HG03139 (cell line): ENCODE measurements at regions not wholly inside any gene's neighbourhood (a gene's known extent, or its start where the extent isn't known, plus 50 kb on each side); places are given as distances from the start of the nearest gene placed in this dataset.

ENCODE experiments used
- ATAC-seq: cut with Tn5 transposase; IDR thresholded peaks from one replicate; pipeline ENCODE4 v1.9.1; 2021; ENCODE audit not compliant: unreplicated experiment

DNA sequence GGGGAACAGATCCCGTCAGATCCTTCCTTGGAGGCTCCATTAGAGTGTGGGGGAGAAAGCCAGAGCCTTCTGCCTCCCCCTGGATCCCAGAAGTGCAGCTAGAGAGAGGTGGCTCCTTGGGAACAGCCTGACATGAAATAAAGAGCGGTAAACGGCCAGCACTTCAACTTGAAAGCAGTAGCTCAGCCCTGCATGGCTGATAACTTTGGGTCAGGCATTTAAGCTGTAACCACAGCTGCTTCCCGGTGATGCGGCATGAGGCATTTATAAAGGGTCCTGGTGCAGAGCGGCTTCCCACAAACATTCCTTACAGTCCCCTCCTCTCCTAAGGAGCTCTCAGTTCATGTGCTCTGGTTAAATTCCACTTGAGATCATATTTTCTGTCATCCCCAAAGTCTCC, 960.3 kb downstream of the VRK1 start:
- no peak for ATAC-seq

GRCh38 chr14:97760050-97760449, 962.9 kb downstream of the VRK1 start:
- no peak for ATAC-seq

DNA sequence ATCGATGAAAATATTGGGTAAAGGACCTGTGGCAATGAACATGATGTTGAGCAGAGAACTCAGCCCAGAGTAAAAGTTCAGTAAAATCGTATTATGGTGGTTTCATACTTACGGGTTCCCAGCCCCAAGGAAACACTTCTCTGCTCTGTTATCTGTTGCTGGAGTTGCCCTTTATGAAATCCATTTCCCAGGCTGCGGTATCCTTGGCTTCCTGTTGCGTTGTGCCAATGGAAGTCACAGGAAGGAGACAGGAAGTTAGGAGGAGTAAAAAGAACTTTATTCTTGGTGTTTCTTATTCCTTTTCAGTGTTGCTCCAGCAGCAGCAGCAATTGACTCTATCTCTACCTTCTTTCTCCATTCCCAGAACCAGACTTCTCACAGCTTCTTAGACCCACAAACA, 965.2 kb downstream of the VRK1 start:
- no peak for ATAC-seq

DNA sequence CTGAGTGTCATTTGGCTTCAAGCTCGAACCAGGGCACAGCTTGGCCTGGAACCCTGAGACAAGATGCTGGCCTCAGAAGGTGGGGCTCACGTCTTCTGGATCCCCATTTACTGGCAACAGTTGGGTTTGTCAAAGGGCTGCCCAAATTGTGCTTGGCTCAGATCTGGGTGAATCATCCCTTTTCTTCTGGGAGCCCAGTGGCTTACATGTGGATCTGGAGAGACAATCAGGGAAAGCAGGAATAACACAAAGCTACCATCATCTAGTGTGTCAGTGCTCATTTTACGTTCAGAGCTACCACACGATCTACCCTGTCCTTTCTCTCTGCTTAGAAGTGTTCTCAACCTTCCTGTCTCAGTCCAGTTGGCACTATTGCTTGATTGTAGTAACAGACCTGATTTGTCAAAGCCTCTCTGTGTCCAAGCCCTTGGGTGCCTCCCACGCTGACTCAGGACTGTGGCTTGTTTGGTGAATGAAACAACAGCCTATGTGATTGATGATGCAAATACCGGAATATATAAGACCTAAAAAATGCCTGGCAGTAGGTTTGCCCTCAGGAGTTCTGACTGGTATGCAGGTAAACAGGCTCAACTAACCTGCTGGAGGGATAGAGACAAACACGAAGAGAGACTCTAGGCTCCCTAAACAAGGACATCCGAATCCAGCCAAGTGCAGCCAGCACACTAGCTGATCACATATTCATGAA, 974.3 kb downstream of the VRK1 start:
- ATAC-seq: no peak

DNA sequence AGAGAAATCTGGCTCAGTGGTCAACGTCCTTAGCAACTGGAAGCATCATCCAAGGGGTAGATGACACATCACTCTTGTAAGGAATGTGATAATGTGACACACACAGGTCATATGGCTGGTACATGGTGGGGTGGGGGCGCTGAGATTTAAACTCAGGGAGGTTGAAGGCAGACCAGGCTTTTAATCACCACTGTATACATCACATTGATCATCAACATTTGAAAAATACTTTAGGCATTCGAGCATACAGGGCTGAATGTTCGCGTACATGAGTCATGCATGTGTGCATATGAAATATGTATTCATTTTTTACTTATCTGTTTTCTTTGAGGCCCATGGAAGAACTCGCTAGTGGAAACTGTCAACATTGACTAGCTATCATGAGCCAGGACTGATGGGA, 976.4 kb downstream of the VRK1 start:
- ATAC-seq: no peak

- ATAC-seq: no peak
These were observed 979.8 kb downstream of the VRK1 start for GRCh38 chr14:97776890-97777558.

- no peak for ATAC-seq
These were observed 980.6 kb downstream of the VRK1 start for GRCh38 chr14:97777622-97778355.

GRCh38 chr14:97779140-97779539, 982.0 kb downstream of the VRK1 start:
- ATAC-seq: no peak

DNA sequence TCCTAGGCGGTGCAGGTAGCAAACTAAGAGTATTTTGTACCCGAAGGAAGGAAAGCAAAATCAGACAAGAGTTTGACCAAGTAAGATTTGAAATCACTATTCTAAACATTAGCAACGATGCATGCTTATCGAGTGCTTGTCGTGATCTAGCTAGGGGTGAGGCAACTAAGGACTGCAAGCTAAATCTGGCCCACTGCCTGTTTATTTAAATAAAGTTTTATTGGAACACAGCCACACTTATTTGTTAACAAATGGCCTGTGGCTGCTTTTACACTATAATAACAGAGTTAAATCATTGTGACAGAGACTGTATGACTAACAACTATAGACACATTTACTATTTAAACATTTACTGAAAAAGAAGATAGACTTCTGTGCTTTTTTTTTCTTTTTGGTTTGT, 983.6 kb downstream of the VRK1 start:
- no peak for ATAC-seq

DNA sequence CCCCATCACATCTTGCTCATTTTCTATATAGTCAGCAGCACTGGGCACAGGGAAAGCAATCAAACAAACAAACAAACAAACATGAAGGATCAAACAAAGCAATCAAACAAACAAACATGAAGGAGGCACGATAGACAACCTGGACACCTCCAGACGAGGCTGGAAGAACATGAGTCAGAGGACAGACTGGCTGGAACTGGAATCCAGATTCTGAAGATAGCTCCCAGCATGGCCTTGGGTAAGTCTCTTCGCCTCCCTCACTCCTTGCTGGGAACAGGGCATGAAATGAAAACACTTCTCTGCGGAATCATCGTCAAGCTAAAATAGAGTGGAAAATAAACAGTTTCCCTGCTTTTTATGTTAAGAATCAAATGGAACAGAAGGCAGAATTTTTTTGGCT, 984.8 kb downstream of the VRK1 start:
- no peak for ATAC-seq

- no peak for ATAC-seq
These were observed 985.8 kb downstream of the VRK1 start for GRCh38 chr14:97782871-97783414.

GRCh38 chr14:97785495-97785894, 988.3 kb downstream of the VRK1 start:
- no peak for ATAC-seq

DNA sequence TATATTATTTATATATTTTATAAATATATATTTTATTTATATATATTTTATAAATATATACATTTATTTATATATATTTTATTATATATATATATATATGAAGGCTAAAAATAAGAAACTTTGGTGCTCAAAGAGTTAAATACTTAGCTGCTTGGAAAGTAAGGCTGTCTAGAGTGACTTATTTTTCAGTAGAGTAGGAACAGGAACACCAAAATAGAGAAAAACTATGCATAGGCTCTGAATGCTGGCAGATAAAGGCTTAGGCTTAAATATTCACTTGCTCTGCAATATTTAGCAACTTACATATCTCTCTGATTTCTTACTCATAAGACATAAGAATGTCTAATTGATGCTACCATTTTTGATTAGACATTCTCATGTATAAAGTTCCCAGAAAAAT, 991.2 kb downstream of the VRK1 start:
- ATAC-seq: no peak

- no peak for ATAC-seq
These were observed 991.8 kb downstream of the VRK1 start for GRCh38 chr14:97788846-97789526.

- no peak for ATAC-seq
These were observed 993.9 kb downstream of the VRK1 start for GRCh38 chr14:97791072-97791471.

GRCh38 chr14:97791906-97792305, 994.7 kb downstream of the VRK1 start:
- ATAC-seq: no peak

GRCh38 chr14:97796511-97796910, 999.3 kb downstream of the VRK1 start:
- ATAC-seq: no peak

DNA sequence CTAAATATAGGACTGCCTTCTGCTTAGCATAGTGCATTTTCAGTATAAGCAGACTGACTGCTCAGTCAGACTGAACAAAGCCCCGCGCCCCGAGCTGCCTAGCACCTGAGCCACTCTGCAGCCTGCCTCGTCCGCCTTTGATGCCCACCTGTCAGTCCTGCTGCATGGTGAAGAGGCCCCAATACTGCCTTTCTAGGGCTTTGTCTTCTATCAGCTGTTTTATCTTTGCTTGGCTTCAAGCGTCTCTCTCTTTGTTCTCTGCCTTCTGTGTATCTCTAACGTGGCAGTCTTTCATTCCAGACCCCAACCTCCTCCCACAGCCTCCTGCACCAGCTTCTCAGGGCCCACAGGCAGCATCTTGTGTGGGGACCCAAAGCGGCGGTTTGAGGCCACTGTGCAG, 1001.0 kb downstream of the VRK1 start:
- ATAC-seq: no peak

DNA sequence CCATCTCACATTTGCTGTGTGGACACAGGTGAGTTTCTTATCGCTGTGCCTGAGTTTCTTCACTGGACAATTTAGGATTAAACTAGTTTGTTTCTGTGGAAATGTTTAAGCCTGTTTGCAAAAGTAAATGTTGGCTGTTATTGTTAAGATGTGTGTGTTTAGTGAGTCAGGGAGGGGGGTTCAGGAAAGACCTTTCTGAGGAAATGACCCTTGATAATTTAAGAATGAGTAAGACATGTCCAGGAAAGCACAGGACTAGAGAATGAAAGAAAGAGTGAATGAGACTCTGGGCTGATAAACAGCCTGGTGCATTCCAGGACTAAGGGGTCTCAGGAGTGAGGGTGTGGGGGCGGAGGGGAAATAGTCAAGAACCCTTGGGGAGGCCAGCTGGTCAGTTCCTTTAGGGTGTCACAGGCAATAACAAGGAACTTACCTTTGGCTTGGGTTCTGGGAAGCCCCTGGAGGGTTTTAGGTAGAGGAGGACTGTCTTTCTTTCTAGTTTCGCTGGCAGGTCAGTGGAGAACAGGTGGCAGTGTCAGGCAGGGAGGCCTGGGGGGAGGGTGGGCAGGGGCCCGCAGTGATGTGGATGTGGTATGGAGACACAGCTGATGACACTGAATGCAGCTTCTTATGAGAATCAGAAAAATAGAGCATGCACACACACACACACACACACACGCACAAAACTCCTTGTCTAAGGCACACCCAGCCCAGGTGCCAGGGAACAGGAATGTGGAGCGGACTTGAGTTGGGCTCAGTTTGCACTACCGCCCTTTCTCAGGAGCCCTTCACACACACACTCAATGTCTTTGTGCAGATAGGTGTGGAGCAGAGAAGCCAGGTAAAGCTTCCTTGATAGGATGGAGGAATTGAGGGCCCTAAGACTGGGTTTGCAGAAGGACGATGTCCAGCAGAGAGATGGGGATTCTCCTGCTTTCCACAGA, 1005.5 kb downstream of the VRK1 start:
- no peak for ATAC-seq

- ATAC-seq: no peak
These were observed 1006.9 kb downstream of the VRK1 start for GRCh38 chr14:97804056-97804455.
